ENCODE measurements at regions not wholly inside any gene's neighbourhood (a gene's known extent, or its start where the extent isn't known, plus 50 kb on each side); places are given as distances from the start of the nearest gene placed in this dataset.
A peak's percentile ranks its signal among the peaks of the same experiment; 100 is the strongest.
"Not testable (repeated sequence)": the region's sequence is repeated elsewhere in the genome, so short reads cannot be mapped to it uniquely, and the experiment has no call there.

DNA sequence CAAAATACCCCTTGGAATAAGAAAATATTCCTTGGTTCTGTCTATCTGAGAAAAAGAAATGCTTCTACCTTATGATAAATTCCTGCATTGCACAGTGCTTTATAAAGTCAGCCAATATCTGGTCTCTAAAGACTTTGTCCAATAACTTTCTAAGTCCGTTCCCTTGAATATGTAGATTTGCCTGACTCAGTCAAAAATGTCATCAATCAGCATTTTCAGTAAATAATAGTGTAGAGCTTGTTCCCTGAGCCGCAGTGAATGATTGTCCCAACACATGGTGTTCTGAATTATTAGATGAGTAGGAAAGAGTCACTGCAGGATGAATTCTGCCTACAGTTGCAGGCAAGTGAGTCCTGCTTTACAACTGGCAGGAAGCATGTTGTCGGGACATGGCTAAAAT lies 316.8 kb upstream of the RBMS1 start:
- no peak for DNase-seq

DNA sequence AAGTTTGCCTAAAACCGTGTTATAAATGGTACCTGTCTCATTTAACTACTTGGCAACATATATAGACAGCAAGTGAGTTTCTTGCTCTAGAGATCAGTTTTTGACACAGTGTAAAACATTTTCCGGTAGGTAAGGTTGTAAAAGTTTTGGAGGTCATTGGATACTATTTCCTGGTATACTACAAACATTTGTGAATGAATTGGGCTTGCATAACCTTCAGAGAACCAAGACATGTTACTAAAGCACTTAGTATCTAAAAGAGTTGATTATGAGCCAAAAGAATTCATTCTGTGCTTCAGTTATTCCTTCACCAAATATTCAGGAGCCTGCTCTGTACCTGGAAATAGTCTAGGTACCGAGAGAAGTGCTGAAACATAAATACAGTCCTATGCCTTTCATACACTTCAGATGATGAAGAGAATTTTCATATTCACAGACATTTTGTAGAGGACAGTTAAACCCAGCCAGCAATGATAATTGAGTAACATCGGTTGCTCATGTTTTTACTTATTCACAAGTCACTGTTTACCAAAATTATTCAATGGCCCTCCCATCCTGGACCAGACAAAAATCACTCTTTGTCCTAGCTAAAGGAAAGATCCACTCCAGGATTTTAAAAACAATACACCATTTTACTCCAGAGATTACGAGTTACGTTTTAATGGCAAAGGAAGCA lies 319.4 kb upstream of the RBMS1 start:
- no peak for DNase-seq

DNA sequence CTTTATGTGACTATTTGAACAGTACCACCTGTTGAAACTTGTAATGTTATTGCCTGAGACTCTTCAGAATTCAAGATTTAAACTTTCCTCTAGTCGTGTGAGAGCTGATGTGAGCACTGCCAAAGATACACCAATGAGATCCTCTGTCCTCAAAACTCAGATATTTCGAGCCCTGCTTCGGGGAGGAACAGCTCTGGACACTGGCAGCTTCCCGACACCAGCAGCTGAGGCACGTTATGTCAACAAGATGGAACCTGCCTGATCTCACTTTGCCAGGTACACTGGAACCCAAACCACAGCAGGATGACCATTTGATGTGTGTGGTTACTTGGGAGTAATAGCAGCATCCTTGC lies 319.9 kb upstream of the RBMS1 start:
- DNase-seq: no peak

DNA sequence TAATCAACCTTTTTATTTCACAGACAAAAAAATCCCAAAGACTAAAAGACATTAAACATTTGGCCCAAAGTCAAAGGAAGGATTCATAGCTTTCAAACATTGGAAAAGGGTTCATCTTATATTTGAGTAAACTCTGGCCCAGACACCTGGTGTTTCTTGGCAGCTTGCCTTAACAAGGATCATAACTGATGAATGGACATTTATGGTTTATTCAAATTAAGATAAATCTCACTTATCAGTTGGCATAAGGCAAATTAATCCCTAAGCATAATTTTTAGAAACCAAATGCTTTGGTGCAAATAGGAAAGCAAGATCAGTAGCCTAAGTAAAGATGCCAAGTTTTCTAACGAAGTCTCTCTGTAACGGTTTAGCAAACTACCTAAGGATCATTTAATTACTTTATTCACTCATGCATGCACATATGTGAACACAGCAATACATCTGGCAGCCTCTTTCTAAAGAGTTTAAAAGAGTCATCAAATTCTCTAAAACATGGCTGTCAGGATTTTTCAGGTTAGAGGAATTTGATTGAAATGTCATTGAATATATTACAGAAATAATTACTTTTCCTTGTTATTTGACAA lies 323.4 kb upstream of the RBMS1 start:
- no peak for DNase-seq

DNA sequence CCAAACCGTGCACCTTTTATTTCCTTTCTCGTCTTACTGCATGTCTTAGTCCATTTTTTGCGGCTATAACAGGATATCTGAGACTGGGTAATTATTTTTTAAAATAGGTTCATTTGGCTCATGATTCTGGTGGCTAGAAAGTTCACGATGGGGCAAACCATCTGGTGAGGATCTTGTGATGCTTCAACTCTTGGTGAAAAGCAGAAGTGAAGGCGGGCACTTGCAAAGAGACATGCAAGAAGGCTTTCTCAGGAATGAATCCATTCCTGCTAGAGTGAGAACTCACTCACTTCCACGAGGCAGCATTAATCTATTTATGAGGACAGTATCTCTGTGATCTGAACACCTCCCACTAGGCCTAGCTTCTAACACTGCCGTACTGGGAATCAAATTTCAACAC lies 327.1 kb upstream of the RBMS1 start:
- DNase-seq: no peak

DNA sequence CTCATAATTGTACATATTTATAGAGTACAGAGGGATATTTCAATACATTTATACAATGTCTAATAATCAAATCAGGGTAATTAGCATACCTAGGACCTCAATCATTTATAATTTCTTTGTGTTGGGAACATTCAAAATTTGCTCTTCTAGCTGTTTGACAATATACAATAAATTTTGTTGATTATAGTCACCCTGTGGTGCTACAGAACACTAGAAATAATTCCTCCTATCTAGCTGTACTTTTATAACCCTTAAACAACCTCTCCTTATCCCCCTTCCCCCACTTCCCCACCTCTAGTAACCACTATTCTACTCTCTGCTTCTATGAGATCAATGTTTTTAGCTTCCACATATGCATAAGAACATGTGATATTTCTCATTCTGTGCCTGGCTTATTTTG lies 328.4 kb upstream of the RBMS1 start:
- no peak for DNase-seq

DNA sequence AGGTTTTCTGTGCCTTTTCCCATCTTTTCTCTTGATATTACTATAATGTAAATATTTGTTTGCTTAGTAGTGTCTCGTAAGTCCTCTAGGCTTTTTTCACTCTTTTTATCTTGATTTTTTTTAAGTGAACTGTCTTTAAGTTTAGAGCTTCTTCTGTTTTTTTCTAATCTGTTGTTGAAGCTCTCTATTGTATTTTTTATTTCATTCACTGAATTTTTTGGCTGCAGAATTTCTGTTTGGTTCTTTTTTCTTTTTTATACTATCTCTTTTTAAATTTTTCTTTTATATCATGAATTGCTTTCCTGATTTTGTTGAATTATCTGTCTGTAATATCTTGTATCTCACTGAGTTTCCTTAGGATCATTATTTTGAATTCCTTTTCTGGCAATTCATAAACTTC lies 331.8 kb upstream of the RBMS1 start:
- no peak for DNase-seq

DNA sequence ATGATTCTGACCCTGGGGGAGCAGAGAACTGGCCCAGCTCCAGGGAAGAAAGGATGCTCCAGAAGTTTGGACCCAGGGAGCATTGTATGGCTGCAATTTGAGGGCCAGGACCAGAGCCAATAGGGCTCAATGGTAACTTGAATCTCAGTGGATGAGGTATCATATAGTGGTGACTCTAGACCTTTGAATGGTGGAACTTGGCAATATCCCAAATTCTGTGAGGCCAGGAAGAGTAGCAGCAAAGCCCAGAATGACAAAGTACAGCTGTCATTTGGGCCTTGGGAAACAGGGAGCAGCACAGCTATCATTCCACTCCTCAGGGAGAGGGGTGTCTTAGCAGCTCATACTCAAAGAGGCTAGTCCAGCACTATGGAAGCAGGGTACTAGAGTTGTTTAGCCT lies 332.9 kb upstream of the RBMS1 start:
- no peak for DNase-seq

DNA sequence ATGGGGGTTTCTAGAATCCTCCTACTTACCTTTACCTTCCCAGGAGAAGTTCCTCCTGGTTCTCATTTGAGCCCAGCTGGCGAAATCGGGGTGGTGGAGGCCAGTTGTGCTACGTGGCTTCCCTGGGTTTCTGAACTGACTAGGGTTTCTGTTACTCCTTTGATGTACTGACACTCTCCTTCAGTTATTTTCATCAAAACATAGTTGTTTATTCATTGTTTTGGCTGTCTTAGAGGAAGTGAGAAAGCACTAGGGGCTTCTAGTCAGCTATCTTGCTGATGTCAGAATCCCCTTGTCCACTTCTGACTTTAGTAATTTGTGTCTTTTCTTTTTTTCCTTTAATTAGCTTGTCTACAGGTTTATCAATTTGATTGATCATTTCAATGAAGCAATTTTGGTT lies 332.2 kb upstream of the TANK start:
- no peak for DNase-seq

DNA sequence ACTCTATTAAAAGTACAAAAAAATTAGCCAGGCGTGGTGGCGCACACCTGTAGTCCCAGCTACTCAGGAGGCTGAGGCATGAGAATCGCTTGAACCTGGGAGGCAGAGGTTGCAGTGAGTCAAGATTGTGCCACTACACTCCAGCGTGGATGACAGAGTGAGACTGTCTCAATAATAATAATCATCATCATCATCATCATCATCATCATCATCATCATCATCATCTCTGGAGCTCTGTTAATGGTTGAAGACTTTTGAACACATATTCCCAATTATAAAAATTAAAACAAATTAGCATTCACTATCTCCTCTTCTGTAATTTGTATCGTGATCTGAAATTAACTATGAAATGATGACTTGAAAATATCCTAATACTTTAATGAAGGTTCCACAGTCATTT lies 327.8 kb upstream of the TANK start:
- not testable (repeated sequence) for DNase-seq

DNA sequence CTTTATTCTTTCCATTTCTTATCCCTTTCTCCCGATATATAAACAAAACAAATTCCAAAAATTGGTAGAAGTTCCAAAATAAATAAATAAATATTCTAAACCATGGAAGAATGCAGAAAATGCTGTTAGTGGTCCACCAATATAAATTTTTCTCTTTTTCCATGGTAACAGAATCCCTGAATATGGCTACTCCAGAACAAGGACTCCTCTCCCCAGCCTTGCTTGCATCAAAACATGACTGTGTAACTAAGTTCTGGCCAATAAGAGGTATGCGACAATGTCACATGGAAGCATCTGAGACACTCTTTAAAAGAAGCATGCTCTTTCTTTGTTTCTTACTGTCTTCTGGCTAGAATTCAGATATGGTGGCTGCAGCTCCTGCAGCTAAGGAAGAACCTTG lies 325.1 kb upstream of the TANK start:
- no peak for DNase-seq

DNA sequence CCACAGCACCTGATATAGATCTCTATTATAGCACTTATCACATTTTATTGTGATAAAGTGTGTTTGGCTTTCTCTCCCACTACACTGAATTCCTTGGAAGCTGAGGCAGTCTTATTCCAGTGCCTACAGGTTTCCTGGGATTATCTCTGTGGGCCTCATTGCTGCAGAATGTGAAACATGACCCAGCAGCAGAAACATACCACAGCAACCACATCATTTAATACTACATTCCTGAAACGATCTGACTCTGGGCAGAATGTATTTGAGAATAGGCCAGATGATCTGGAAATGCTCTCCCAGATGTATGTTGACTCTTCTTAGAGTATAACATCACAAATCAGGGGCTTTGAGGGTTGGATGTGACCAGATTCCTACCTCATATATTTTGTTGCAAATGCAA lies 323.5 kb upstream of the TANK start:
- DNase-seq: no peak

DNA sequence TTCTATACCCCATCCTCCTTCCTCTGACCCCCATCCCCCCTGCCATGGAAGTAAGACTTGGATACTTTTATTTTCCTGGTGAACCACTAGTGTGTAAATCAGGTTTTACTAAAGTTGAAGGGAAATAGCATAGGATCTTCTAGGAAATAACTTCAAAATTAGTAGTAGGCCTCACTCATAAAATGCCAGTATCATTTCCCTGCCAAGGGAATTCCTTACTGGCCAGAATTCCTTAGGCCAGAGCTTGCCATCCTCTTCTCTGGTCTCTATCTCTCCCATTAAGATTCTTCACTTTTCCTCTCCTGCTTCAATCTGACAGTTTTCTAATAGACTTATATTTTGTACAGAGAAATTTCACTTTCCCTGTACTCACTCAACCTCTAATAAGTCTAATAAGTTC lies 322.8 kb upstream of the TANK start:
- DNase-seq: no peak

DNA sequence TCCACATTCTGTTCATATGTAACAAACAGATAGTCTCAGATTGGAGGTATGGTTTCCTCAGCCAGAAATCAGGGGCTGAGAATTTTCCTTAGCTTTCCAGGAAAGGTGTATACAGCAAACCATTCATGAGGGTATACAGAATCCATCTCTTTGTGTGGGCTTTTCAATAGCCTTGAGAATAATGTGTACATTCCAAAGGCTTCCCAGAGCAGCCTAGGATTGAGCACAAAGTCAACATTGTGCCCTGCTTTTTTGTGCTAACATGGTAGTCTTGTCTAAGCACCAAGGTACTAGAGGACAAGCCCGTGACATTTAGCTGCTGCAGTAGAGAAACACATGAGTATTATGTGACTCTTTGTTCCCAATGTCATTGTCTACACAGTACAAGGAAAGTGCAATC lies 322.1 kb upstream of the TANK start:
- no peak for DNase-seq

DNA sequence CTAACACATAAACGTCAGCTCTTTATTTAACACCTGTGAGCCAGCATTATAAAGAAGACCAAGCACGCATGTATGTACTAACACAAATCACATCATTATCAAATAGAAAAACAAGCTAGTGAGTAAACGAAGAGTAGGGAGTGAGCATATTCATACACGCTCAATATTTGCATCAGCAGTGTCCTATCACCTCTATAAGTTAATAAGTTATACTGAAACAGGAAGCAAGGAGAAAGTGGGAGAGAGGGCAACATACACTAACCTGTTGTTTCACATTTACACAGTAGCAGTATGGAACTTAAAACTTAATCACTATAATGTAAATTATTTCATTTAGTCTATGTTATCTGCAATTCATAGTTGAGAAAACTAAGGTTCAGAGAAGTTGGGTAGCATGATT lies 321.5 kb upstream of the TANK start:
- DNase-seq: no peak

DNA sequence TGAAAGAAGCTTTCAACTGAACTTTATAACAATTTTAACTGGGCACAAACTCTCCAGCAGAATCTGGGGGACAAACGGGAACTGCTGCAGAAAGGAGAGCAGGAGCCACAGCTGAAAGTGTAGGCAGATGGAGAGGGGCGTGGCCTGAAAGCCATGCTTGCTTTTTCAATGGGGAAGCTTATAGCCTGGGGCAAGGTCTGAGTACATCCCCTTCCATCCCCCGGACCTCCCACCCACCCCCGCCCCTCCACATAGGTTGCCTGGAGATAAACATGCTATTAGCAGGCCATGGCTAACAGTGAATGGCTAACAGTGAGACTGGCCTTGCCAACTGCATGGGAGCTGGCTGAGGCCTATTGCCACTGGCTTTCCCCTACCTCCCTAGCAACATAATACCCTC lies 317.9 kb upstream of the TANK start:
- no peak for DNase-seq

DNA sequence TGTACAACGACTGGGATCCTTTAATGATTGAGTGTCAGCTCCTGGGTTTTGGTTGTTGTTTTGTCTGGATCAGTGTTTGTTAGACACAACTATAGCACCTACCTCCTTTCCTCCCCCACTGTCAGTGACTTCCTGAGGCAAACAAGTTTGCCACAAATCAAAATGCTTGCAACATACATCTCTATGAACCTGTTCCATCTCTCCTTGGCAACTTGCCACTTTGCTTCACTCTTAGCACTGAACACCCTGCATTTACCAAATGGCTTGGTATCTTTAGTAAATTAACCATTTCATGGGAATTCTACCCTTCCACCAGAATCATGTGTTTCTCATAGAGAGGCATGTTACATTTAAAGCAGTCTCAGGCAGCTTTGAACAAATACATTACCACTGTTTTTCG lies 301.1 kb upstream of the TANK start:
- DNase-seq: no peak

DNA sequence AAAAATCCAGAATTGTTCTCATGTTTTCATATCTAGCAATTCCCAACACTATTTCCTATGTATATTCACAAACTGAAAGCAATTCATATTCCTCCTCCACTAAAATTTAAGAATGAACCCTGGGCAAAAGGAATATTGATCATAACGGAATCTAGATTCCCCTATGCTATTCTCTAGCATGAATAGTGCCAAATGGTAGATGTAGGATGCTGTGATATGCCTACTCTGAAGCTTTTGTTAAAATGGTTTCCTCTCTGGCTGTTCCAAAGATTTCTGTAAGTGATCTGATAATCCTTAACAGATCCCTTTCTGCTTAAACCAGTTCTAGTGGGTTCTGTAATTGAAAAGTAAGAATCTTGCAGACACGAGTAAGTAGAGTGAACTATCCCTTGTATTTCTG lies 298.0 kb upstream of the TANK start:
- no peak for DNase-seq

DNA sequence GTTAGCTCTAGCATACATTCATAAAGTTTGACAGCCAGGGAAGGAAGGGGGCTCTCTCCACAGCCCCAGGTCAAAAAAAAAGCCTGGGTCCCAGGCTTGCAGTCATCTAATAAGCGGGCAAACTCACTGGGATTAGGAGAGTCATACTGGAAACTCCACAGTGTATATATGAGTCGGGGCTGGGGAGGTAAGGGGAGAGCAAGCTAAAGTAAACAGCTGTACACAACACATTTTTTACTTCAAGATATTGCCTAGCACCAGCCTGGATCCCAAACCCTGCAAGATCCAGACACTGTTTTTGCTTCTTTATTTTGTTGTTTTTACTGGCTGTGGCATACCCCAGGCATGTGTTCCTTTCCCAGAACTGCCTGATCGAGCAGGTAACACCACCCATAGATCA lies 291.3 kb upstream of the TANK start:
- DNase-seq: no peak

DNA sequence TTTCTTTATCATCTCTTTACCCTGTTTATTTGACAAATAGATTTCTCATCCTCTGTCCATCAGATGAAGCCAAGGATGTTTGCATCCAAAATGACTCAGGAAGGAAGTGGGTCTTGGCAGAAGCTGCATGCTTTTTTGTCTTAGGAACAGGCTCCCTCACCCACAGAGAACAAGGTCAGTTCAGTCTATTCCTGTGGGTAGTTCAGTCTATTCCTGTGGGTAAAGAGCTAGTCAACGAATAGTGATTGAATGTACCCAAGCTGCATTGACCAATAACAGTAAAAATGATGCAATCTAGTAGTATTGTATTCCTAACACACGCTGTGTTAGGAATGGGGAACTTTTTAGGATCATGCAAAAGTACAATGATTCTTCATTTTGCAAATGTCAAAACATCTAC lies 290.8 kb upstream of the TANK start:
- no peak for DNase-seq

DNA sequence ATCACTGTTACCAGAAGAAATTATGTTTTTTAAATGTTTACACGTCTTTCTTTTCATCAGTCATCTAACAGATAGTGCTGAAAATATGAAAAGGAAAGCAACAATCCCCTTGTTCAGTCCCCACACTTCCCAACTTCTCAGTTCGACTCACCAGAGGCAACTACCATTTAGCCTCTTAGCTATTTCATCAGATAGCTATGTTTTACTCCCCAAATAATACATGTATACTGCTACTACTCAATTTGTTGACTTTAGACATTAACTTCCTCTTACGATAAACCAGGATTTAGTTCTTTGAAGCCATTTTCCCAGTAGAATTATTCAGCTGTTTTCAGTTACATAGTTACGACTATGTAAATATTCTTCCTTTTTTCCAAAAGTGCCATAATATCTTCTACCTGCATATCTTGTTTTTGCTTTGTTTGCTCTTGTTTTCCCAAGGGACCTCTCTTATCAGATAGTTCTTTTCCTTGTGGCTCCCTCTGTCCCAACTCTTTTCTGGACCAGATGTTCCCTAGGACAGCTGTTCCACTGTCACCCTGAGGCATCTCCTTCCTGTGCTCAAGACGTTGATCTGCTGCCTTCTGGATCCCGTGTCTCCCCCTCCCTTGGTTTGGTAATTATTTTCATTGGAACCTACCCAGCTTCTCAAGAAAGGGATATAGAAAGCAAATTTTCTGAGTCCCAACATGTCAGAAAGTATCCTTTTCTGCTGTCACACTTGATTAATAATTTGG lies 289.3 kb upstream of the TANK start:
- DNase-seq: peak; percentile 29

DNA sequence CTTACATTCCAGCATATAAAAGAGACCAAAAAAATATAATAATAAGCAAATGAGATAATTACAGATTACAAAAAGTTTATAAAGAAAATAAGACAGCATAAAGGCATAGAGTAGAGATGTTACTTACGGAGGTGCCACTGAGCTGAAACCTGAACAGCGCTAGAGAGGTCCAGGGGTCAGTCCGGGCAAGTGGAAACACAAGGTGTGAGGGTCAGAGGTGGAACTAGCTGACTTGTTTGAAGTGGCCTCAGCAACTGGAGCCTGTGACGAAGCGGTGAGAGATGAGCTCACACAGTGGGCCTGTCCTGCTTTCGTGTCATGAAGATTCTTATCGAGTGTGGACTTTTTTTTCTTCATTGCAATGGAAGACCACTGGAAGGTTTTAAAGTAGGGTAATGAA lies 288.3 kb upstream of the TANK start:
- DNase-seq: no peak

DNA sequence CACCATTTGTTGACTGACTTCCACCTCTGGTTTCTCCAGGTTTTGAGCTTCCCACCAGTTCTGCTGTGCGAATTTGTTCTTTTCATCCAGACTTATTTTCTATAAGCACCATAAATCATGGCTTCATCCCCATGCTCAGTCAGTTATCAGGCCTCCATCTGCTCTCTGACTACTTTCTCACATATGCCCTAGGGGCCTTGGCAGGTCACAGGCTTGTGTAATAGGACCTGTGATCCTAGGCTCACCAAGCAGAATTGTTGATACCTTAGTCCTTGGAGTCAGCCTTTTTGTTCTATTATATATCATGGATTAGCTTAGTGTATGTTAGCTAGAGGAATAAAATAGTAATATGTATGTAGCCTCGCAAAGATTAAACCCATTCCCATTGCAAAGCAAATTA lies 284.2 kb upstream of the TANK start:
- DNase-seq: no peak

DNA sequence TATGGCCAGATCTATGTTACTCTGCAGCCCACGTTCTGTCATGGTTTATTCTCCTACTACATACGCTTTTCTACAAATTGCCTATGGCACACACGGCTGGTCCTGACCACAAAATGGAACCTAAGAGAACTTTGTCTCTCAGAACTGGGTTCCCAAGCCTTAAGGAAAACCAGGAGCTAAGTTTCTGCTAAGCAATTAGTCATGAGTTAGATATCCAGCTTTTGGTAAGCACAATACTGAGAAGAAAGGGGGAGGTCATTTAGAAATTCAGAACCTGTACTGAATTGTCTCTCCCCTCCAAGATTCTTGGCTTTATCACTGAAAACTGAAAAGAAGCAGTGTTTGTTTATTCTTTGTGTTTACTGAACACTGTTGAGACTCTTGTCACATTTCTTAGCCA lies 283.5 kb upstream of the TANK start:
- DNase-seq: no peak

All from left kidney (tissue), 1 donor.